Common myeloid progenitor, CD34-positive (primary cell): ENCODE measurements at regions not wholly inside any gene's neighbourhood (a gene's known extent, or its start where the extent isn't known, plus 50 kb on each side); places are given as distances from the start of the nearest gene placed in this dataset.
"Not testable (repeated sequence)": the region's sequence is repeated elsewhere in the genome, so short reads cannot be mapped to it uniquely, and the experiment has no call there.

Experiments
- CTCF ChIA-PET: fragments of 350-600 bp; sonication (Branson Sonifier 250); formaldehyde crosslinking; loops from one replicate; lab custom pipeline; 2021; ENCODE audit warnings: antibody characterized with exemption; lab: Charles Lee
- POLR2A ChIA-PET: fragments of 350-600 bp; sonication (Branson Sonifier 250); formaldehyde crosslinking; loops from one replicate; lab custom pipeline; 2021; ENCODE audit warnings: antibody characterized with exemption; lab: Charles Lee
- DNase-seq, 3 donors: peaks; one replicate each; pipeline versions ENCODE4 v3.0.0 to v3.0.0-alpha.2; 2013
- H3K27ac ChIP-seq, 2 experiments: 1 replicate in 1 of 2; 2 replicates in 1 of 2; pipeline ENCODE4 v1.7.0; 2013; ENCODE audit warnings: inconsistent platforms in 2 of 2, low read length in 2 of 2, mild to moderate bottlenecking in 2 of 2, low read depth in 1 of 2, moderate library complexity in 1 of 2; ENCODE audit not compliant: severe bottlenecking in 2 of 2, insufficient read depth in 1 of 2, poor library complexity in 1 of 2
- H3K27me3 ChIP-seq, 5 experiments: replicated peaks in 2 of 5; 1 replicate in 3 of 5; 2 replicates in 2 of 5; pipeline versions ENCODE4 v1.6.1 to v1.7.0; 2013; ENCODE audit warnings: low read length in 4 of 5, mild to moderate bottlenecking in 2 of 5, moderate library complexity in 2 of 5, inconsistent platforms in 1 of 5; ENCODE audit not compliant: insufficient read depth in 5 of 5, control insufficient read depth in 4 of 5
- H3K36me3 ChIP-seq, 4 experiments: 1 replicate in 2 of 4; 2 replicates in 2 of 4; pipeline versions ENCODE4 v1.6.1 to v1.7.0; 2013; ENCODE audit warnings: low read length in 3 of 4, control low read depth in 1 of 4, mild to moderate bottlenecking in 1 of 4; ENCODE audit not compliant: control insufficient read depth in 4 of 4, insufficient read depth in 4 of 4
- H3K4me1 ChIP-seq, 4 experiments: 1 replicate in 3 of 4; 2 replicates in 1 of 4; pipeline versions ENCODE4 v1.6.1 to v1.7.1; 2013; ENCODE audit warnings: low read length in 3 of 4, mild to moderate bottlenecking in 3 of 4, control low read depth in 1 of 4, inconsistent platforms in 1 of 4, moderate library complexity in 1 of 4; ENCODE audit not compliant: control insufficient read depth in 4 of 4, insufficient read depth in 4 of 4; ENCODE audit errors: control extremely low read depth in 1 of 4
- H3K4me3 ChIP-seq, 7 experiments: 1 replicate in 4 of 7; 2 replicates in 3 of 7; pipeline versions ENCODE4 v1.5.1 to v1.7.0; 2013; ENCODE audit warnings: mild to moderate bottlenecking in 7 of 7, low read length in 6 of 7, moderate library complexity in 6 of 7, inconsistent platforms in 2 of 7, low read depth in 2 of 7, control low read depth in 1 of 7; ENCODE audit not compliant: insufficient read depth in 4 of 7, control insufficient read depth in 1 of 7; ENCODE audit errors: extremely low read depth in 1 of 7
- H3K9me3 ChIP-seq, 5 experiments: 1 replicate in 4 of 5; 2 replicates in 1 of 5; pipeline versions ENCODE4 v1.6.1 to v1.7.1; 2013; ENCODE audit warnings: low read length in 4 of 5, mild to moderate bottlenecking in 2 of 5, inconsistent platforms in 1 of 5, low read depth in 1 of 5, moderate library complexity in 1 of 5; ENCODE audit not compliant: control insufficient read depth in 4 of 5, insufficient read depth in 2 of 5; ENCODE audit errors: control extremely low read depth in 1 of 5
- WGBS: methylation state at CpG from one replicate; pipeline ENCODE4 v1.1.5; 2013; ENCODE audit not compliant: insufficient coverage; 5-methylcytosine and 5-hydroxymethylcytosine counted together

DNA sequence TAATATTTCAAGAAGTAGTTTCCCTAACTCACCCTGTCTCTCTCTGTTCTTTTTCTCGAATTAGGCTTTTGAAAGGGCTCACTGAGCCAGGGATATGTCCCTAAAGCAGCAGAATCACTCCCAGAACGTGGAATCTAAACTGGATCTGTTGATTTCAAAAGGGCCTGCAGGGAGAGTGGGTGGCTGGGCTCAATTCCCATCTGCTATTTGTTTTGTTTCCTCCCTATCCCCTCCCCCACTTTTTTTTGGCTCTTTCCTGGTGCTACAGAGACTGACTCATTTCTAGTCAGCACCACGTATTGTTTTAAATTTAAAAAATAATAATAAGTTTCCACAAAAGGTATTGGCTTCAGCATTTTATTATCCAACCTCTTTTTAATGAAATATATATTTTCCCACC is 961.5 kb downstream of the FAM181B start:
- Histone ChIP-seq H3K27me3 (no peaks in the 10 kb centered on the region), H3K27ac (no peak overlapping the region), H3K4me1 (no peaks in the 10 kb centered on the region), H3K36me3 (no peaks in the 10 kb centered on the region), H3K4me3 (no peak overlapping the region), H3K9me3 (no peaks in the 10 kb centered on the region)
- 52% methylated on average over 2 of the region's 3 CpGs for WGBS
- ChIA-PET POLR2A (no interaction called here), CTCF (no interaction called here)
- DNase-seq: no peak

DNA sequence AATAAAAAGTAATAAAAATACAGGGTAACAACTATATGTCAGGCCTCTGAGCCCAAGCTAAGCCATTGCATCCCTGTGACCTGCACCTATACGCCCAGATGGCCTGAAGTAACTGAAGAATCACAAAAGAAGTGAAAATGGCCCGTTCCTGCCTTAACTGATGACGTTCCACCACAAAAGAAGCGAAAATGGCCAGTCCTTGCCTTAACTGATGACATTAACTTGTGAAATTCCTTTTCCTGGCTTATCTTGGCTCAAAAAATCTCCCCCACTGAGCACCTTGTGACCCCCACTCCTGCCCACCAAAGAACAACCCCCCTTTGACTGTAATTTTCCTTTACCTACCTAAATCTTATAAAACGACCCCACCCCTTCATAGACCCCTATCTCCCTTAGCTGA is 963.8 kb downstream of the FAM181B start:
- 51% methylated on average over 4 of the region's 5 CpGs for WGBS
- H3K27ac ChIP-seq, H3K36me3 ChIP-seq, H3K9me3 ChIP-seq, H3K4me1 ChIP-seq, H3K4me3 ChIP-seq, POLR2A ChIA-PET, DNase-seq, H3K27me3 ChIP-seq, CTCF ChIA-PET: not testable (repeated sequence)

DNA sequence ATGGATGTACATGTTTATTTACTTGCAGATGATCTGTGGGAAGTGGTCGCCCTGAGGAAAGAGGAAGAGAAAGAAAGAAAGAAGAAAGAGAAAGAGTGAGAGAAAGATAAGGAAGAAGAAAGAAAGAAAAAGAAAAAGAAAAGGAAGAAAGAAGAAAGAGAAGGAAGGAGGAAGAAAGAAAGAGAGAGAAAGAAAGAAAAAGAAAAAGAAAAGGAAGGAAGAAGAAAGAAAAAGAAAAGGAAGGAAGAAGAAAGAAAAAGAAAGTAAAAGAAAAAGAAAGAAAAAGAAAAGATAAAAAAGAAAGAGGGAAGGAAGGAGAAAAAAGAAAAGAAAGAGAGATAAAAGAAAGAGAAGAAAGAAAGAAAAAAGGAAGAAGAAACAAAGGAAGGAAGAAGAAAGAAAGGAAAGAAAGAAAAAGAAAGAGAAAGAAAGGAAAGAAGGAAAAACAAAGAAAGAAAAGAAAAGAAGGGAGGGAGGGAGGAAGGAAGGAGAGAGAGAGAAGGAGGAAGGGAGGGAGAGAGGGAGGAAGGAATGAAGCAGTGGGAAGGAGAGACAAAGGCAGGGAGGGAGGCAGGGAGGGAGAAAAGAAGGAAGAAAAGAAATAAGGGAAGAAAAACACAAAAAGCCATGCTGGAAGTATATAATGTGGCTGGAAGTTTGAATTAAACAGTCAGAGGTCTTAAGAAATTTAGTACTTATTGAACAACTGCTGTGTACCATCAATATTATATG is 976.6 kb downstream of the FAM181B start:
- ChIA-PET CTCF (no interaction called here), POLR2A (no interaction called here)
- WGBS: 100% methylated on average over 1 of the region's 1 CpG
- H3K4me3 ChIP-seq: no peak overlapping the region
- no peaks in the 10 kb centered on the region for H3K27me3 ChIP-seq
- H3K4me1 ChIP-seq: no peaks in the 10 kb centered on the region
- H3K36me3 ChIP-seq: no peaks in the 10 kb centered on the region
- no peak overlapping the region for H3K27ac ChIP-seq
- H3K9me3 ChIP-seq: no peaks in the 10 kb centered on the region
- DNase-seq: no peak

DNA sequence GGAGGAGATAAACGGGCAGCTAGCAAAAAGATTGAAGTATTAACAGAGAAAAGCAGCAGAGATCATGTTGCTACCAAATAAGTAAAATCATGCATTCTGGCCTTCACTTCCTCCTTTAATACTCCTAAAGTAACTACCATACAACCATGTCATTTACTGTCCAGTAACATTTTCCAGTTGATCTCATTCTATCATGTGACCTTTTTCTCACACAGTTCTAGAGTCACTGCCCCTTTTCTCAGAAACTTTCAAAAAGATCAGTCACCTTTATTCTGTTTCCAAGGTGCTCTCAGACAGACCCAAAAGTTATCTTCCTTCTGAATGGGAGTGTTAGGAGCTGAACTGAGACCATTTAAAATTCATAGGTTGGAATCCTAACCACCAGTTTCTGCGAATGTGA is 984.4 kb downstream of the FAM181B start:
- ChIA-PET CTCF (no interaction called here), POLR2A (no interaction called here)
- Histone ChIP-seq H3K4me3 (no peak overlapping the region), H3K9me3 (no peaks in the 10 kb centered on the region), H3K27ac (no peak overlapping the region), H3K4me1 (no peaks in the 10 kb centered on the region), H3K36me3 (no peaks in the 10 kb centered on the region), H3K27me3 (no peaks in the 10 kb centered on the region)
- WGBS: 88% methylated on average over 1 of the region's 2 CpGs
- DNase-seq: no peak

DNA sequence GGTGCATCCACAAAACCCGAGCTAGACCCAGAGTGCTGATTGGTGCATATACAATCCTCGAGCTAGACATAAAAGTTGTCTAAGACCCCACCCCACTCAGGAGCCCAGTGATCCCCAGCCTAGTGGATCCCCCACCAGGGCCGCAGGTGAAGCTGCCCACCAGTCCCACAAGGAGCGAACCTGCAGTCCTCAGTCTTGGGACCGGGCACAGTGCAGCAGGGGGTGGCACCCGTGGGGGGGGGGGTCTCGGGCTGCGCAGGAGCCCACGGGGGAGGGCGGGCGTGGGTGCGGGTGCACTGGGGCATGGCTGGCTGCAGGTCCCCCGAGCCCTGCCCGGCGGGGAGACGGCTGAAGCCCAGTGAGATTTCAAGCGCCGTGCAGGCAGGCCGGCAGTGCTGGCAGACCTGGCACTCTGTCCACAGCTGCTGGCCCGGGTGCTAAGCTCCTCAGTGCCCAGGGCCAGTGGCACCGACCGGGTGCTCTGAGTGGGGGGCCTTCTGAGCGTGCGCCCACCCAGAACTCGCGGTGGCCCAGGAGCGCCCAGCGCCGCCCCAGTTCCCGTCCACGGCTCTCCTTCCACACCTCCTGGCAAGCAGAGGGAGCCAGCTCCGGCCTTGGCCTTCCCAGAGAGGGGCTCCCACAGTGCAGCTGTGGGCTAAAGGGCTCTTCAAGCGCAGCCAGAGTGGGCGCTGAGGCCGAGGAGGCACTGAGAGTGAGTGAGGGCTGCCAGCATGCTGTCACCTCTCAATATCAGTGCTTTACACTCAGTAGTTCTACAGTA is 989.1 kb downstream of the FAM181B start:
- 89% methylated on average over 13 of the region's 35 CpGs for WGBS
- no peak for DNase-seq
- Histone ChIP-seq H3K4me3 (no peak overlapping the region), H3K4me1 (no peaks in the 10 kb centered on the region), H3K27ac (no peak overlapping the region), H3K9me3 (no peaks in the 10 kb centered on the region), H3K36me3 (no peaks in the 10 kb centered on the region), H3K27me3 (no peaks in the 10 kb centered on the region)
- POLR2A ChIA-PET: no interaction called here
- CTCF ChIA-PET: no interaction called here

DNA sequence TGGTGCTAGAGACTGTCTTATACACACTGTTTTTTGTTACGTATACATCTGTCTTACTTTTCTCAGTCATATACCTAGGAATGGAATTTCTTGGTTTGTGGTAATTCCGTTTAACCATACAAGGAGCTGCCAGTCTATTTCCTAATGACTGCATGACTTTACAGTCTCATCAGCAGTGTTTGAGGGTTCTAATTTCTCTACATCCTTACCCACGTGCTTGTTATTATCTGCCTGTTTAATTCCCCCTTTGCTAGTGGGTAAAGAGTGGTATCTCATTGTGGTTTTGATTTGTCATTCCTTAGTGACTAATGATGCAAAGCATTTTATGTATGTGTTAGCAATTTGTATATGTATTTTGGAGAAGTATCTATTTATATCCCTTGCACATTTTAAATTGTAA is 1008.0 kb downstream of the FAM181B start:
- H3K36me3 ChIP-seq: no peaks in the 10 kb centered on the region
- no peaks in the 10 kb centered on the region for H3K4me1 ChIP-seq
- H3K9me3 ChIP-seq: peaks cover 0 to 5% (median 0%) of the 10 kb centered on the region in 5 experiments
- H3K27me3 ChIP-seq: no peaks in the 10 kb centered on the region
- H3K27ac ChIP-seq: no peak overlapping the region
- no peak overlapping the region for H3K4me3 ChIP-seq
- WGBS: no CpG with 5 or more reads among the region's 3 CpGs
- CTCF ChIA-PET: no interaction called here
- POLR2A ChIA-PET: no interaction called here
- no peak for DNase-seq

DNA sequence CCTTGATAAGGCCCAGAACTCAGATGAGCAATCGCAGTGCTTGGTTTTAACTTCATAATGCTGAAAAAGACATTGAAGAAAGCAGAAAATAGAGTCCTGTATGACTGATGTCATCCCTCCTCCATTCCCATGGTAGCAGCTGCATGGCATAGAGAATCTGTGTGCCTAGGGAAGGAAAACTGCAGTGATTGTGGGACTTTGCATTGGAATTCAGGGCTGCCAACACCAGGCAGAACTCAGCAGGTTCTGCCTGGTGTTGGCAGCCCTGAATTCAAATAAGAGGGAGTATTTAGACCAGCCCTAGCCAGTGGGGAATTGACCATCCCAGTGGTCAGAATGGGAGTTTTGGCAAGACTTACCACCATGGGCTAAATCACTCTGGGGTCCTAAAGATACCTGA is 1016.0 kb downstream of the FAM181B start:
- no peak overlapping the region for H3K27ac ChIP-seq
- 60% methylated on average over 1 of the region's 1 CpG for WGBS
- H3K36me3 ChIP-seq: no peaks in the 10 kb centered on the region
- DNase-seq: no peak
- H3K27me3 ChIP-seq: no peaks in the 10 kb centered on the region
- no peak overlapping the region for H3K4me3 ChIP-seq
- no peaks in the 10 kb centered on the region for H3K9me3 ChIP-seq
- ChIA-PET POLR2A (no interaction called here), CTCF (no interaction called here)
- H3K4me1 ChIP-seq: no peaks in the 10 kb centered on the region
